Esophagus squamous epithelium (tissue), 5 donors: ENCODE measurements at regions not wholly inside any gene's neighbourhood (a gene's known extent, or its start where the extent isn't known, plus 50 kb on each side); places are given as distances from the start of the nearest gene placed in this dataset.
"Not testable (repeated sequence)": the region's sequence is repeated elsewhere in the genome, so short reads cannot be mapped to it uniquely, and the experiment has no call there.

ENCODE experiments used
- DNase-seq: peaks from one replicate; lab custom pipeline; 2025; lab: John Stamatoyannopoulos, UW
- H3K27ac ChIP-seq, 4 donors: fragments of 200-600 bp; sonication (generic); one replicate each; pipeline ENCODE4 v1.5.1; 2016 to 2019; ENCODE audit warnings: mild to moderate bottlenecking in 1 of 4
- H3K27me3 ChIP-seq, 4 donors: fragments of 200-600 bp; sonication (generic); 1 replicate in 3 of 4; 2 replicates in 1 of 4; pipeline versions ENCODE4 v1.5.1 to v1.6.0; 2017 to 2021; ENCODE audit warnings: antibody characterized with exemption in 1 of 4
- H3K36me3 ChIP-seq, 3 donors: fragments of 200-600 bp; sonication (generic); one replicate each; pipeline ENCODE4 v1.5.1; 2016 to 2019
- H3K4me1 ChIP-seq, 3 donors: fragments of 200-600 bp; sonication (generic); one replicate each; pipeline ENCODE4 v1.5.1; 2017 to 2019
- H3K4me3 ChIP-seq, 4 donors: fragments of 200-600 bp; sonication (generic); 1 replicate in 3 of 4; 2 replicates in 1 of 4; pipeline ENCODE4 v1.5.1; 2016 to 2019; ENCODE audit warnings: mild to moderate bottlenecking in 2 of 4, moderate library complexity in 1 of 4
- H3K9me3 ChIP-seq, 3 donors: fragments of 200-600 bp; sonication (generic); one replicate each; pipeline ENCODE4 v1.5.1; 2016 to 2019
- POLR2A ChIP-seq, 4 donors: fragments of 450-650 bp; IDR thresholded peaks; one replicate each; pipeline ENCODE4 v1.6.1; 2017; ENCODE audit warnings: antibody characterized with exemption in 4 of 4, mild to moderate bottlenecking in 4 of 4, moderate library complexity in 3 of 4
- WGBS, 2 donors: methylation state at CpG; one replicate each; pipeline ENCODE4 v1.1.5; 2018; 5-methylcytosine and 5-hydroxymethylcytosine counted together
- intact Hi-C: fragments of 100-400 bp; cut with DNase I; formaldehyde crosslinking; loops from one replicate; pipeline ENCODE4 v1.15.0; 2022
- TF ChIP-seq, protein P1 (sequence below), 6 experiments: fragments of 450-650 bp in 4 of 6; fragments of 200-600 bp in 2 of 6; sonication (generic) in 2 of 6; IDR thresholded peaks; one replicate each; pipeline ENCODE4 v1.5.1; 2016 to 2019; ENCODE audit warnings: antibody characterized with exemption in 6 of 6, mild to moderate bottlenecking in 4 of 6, moderate library complexity in 4 of 6
- donor health status: DM: yes; HTN: yes; CAD: no.

DNA sequence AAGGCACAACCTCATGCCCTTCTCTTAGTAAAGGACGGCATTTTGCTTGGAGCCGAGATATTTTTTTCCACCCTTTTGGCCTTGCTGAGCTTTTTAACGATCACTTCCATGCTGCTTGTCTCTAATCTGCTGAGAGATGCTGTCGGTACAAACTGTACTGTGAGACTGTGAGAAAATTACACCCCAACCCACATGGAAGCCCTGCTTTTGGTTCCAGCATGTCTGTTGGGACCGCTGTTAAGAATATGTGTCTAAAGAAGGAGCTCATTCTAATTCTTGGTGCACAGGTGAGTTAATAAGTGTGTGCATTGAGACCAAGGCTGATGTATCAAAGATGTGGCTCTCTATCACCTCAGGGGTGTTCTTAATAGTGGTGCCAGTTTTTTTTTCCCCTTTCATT, 304.5 kb upstream of the MAP3K7 start:
- peaks cover 0 to 10% (median 0%) of the 10 kb centered on the region in 3 donors for H3K4me1 ChIP-seq
- no peak overlapping the region for H3K4me3 ChIP-seq
- no peak overlapping the region for H3K27ac ChIP-seq
- no peak for TF ChIP-seq POLR2A (IDR thresholded peaks at IDR 0.05)
- TF ChIP-seq, protein P1, sequence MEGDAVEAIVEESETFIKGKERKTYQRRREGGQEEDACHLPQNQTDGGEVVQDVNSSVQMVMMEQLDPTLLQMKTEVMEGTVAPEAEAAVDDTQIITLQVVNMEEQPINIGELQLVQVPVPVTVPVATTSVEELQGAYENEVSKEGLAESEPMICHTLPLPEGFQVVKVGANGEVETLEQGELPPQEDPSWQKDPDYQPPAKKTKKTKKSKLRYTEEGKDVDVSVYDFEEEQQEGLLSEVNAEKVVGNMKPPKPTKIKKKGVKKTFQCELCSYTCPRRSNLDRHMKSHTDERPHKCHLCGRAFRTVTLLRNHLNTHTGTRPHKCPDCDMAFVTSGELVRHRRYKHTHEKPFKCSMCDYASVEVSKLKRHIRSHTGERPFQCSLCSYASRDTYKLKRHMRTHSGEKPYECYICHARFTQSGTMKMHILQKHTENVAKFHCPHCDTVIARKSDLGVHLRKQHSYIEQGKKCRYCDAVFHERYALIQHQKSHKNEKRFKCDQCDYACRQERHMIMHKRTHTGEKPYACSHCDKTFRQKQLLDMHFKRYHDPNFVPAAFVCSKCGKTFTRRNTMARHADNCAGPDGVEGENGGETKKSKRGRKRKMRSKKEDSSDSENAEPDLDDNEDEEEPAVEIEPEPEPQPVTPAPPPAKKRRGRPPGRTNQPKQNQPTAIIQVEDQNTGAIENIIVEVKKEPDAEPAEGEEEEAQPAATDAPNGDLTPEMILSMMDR (IDR thresholded peaks at IDR 0.05): no peak
- 46 to 82% methylated on average over 5 of the region's 5 CpGs for WGBS, 2 donors
- no peaks in the 10 kb centered on the region for H3K27me3 ChIP-seq
- intact Hi-C loops: no loop called here
- DNase-seq: no peak
- no peaks in the 10 kb centered on the region for H3K36me3 ChIP-seq
- no peaks in the 10 kb centered on the region for H3K9me3 ChIP-seq

DNA sequence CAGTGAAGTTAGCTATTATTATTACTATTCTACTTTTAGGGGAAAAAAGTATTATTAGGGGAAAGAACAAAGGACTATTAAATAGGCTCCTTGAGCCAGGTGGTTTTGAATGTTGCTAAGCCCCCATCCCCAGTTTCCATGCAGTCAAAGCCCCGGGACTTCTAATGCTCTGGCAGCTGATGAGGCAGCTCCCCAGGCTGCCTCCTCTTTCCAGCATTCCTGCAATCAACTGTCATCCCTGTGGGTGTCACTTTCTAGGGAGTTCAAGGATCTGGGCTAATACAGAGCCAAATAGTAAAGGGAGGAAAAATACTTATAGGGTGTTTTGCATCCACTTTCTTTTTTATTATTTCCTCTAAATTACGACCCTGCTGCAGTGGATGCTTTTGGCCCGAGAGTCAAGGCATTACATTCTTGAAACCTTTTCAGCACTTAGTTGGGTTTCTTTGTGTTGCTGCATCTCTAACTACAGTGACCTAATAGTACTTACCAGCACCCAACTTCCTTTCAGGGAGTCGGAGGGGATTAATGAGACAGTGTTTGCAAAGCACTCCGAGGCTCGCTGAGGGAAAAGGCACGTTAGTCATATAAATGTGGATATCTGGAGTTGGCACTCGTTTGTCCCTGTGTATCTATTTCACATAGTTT, 303.9 kb upstream of the MAP3K7 start:
- Histone ChIP-seq H3K4me3 (no peak overlapping the region), H3K27ac (no peak overlapping the region), H3K9me3 (no peaks in the 10 kb centered on the region), H3K4me1 (peaks cover 0 to 15% (median 0%) of the 10 kb centered on the region in 3 donors), H3K36me3 (no peaks in the 10 kb centered on the region), H3K27me3 (no peaks in the 10 kb centered on the region)
- WGBS, 2 donors: 23 to 25% methylated on average over 8 of the region's 8 CpGs
- TF ChIP-seq, protein P1 (IDR thresholded peaks at IDR 0.05): no peak
- no peak for TF ChIP-seq POLR2A (IDR thresholded peaks at IDR 0.05)
- DNase-seq: no peak
- intact Hi-C loops: no loop called here

DNA sequence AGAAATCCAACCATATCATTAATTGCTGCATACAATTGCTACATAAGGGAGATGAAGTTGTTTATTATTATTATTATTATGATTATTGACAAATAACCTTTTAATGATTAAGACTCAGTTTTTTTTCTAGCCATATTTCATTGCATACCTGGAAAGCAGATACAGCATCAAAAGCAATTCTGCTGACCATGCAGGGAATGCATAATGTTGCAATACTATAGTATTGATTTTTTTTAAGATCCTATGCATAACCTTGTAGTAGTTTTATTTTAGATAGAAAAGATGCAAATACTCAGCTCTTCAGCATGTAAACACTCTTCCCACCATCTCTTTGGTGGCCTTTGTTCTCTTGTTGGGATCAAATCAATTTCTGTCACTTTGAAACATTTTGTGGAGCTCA, 300.9 kb upstream of the MAP3K7 start:
- intact Hi-C loops: no loop called here
- no peaks in the 10 kb centered on the region for H3K27me3 ChIP-seq
- no peak overlapping the region for H3K4me3 ChIP-seq
- H3K4me1 ChIP-seq: peaks cover 0 to 26% (median 4%) of the 10 kb centered on the region in 3 donors
- no peaks in the 10 kb centered on the region for H3K36me3 ChIP-seq
- no peak overlapping the region for H3K27ac ChIP-seq
- DNase-seq: no peak
- peaks cover 0 to 12% (median 9%) of the 10 kb centered on the region in 3 donors for H3K9me3 ChIP-seq
- no peak for TF ChIP-seq POLR2A (IDR thresholded peaks at IDR 0.05)
- TF ChIP-seq, protein P1 (IDR thresholded peaks at IDR 0.05): no peak

DNA sequence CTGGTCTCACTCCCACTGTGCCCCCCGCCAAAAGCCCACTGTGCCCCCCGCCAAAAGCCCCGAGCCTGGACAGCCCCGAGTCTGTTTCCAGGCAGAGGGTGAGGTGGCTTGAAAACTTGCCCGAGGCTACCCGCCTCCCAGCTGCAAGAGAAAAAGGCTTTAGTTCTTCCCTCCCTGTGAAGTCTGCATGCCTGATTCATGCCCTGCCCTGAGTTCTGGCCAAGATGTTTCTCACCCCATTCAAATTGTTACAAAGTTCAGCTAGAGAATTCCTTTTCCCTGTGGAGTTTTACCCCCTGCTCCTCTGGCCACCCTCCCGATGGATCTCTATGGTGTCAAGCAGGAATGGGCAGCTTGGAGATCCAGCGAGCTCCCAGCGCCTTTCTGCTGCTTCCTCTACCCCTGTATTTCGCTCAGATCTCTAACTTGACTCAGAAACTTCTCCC, 298.8 kb upstream of the MAP3K7 start:
- Histone ChIP-seq H3K27me3 (no peaks in the 10 kb centered on the region), H3K27ac (peak overlapping the region; percentile 64 to 74 (median 70)), H3K4me1 (peaks cover 0 to 16% (median 4%) of the 10 kb centered on the region in 3 donors), H3K4me3 (peak overlapping the region in 3 of 4 donors; percentile 7 to 41 (median 15)), H3K9me3 (peaks cover 0 to 25% (median 10%) of the 10 kb centered on the region in 3 donors), H3K36me3 (no peaks in the 10 kb centered on the region)
- intact Hi-C loops: no loop called here
- TF ChIP-seq, protein P1 (IDR thresholded peaks at IDR 0.05): no peak
- no peak for TF ChIP-seq POLR2A (IDR thresholded peaks at IDR 0.05)
- WGBS, 2 donors: 38% methylated on average over 6 to 8 of the region's 10 CpGs
- DNase-seq: no peak

DNA sequence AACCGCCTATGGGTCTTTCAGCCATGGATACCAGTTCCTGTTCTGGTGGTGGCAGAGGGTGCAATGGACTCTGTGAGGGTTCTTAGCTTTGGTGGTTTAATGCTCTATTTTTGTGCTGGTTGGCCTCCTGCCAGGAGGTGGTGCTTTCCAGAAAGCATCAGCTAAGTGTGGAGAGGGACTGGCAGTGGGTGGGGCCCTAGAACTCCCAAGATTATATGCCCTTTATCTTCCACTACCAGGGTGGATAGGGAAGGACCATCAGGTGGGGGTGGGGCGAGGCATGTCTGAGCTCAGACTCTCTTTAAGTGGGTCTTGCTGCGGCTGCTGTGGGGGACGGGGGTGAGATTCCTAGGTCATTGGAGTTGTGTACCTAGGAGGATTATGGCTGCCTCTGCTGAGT, 298.3 kb upstream of the MAP3K7 start:
- H3K27me3 ChIP-seq, intact Hi-C loops: not testable (repeated sequence)
- WGBS, 2 donors: 62% methylated on average over 3 of the region's 4 CpGs; no CpG with 5 or more reads in 1 of the 2 donors

More for the DNA sequence above, 298.3 kb upstream of the MAP3K7 start:
- Histone ChIP-seq H3K4me1 (peaks cover 0 to 15% (median 4%) of the 10 kb centered on the region in 3 donors), H3K9me3 (peaks cover 0 to 25% (median 10%) of the 10 kb centered on the region in 3 donors), H3K4me3 (peak overlapping the region in 3 of 4 donors; percentile 7 to 41 (median 15)), H3K27ac (peak overlapping the region; percentile 64 to 74 (median 70))
- not testable (repeated sequence) for DNase-seq, H3K36me3 ChIP-seq
